ENCODE measurements at regions not wholly inside any gene's neighbourhood (a gene's known extent, or its start where the extent isn't known, plus 50 kb on each side); places are given as distances from the start of the nearest gene placed in this dataset.
A peak's percentile ranks its signal among the peaks of the same experiment; 100 is the strongest.

DNA sequence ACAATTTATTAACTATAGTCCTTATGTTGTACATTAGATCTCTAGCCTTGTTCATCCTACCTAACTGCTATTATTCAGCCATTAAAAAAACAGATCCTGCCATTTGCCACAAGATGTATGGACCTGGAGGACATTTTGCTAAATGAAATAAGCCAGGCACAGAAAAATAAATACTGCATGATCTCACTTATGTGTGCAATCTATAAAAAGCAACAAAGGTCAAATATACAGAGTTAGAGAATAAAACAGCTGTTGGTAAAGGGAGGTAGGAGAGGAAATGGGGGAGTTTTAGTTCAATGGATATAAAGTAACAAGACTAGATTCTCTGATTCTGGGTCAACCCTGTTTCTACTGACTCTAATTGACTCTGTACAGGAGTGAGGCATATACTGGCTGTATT, 103.3 kb upstream of the FAM9C start:
- Histone ChIP-seq H4K20me1 (ENCODE audit: insufficient read depth, low read length) (no peaks in the 10 kb centered on the region), H3K4me1 (ENCODE audit: insufficient read depth, low read length) (peaks cover 17% of the 10 kb centered on the region), H2AFZ (ENCODE audit: low read length) (no peak overlapping the region), H3K9me3 (ENCODE audit: low read depth, low read length) (no peaks in the 10 kb centered on the region), H3K27me3 (ENCODE audit: insufficient read depth, low read length) (no peaks in the 10 kb centered on the region), H3K4me3 (ENCODE audit: insufficient read depth, low read length) (no peak overlapping the region), H3K27ac (ENCODE audit: low read depth, low read length) (no peak overlapping the region), H3K36me3 (ENCODE audit: insufficient read depth, low read length) (no peaks in the 10 kb centered on the region), H3K4me2 (ENCODE audit: insufficient read depth, low read length) (no peak overlapping the region), H3K79me2 (ENCODE audit: insufficient read depth, low read length) (no peaks in the 10 kb centered on the region)
- no peak for TF ChIP-seq CTCF (IDR thresholded peaks at IDR 0.05; ENCODE audit: extremely low read depth, low read depth, low read length)
- no peak for DNase-seq (ENCODE audit: insufficient read length, low spot score, missing footprints)

DNA sequence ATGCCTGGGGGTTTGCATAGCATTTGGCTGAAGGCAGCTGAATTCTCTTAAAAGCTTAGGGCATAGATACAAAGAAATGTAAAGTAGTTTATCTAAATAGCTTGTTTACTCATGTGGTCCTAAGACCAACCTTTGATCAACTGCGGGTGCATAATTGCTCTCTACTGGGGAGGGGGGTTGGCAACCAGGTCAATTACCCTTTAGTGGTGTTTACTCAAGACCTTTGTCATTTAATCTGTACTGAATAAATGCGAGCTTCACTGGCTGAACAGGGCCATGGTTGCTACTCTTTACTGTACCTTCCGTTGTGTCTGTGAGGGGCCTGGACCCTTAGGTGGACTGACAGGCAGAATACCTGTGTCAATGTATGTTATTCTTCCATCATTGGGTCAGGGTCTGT, 102.7 kb upstream of the FAM9C start:
- no peak for DNase-seq (ENCODE audit: insufficient read length, low spot score, missing footprints)
- Histone ChIP-seq H2AFZ (ENCODE audit: low read length) (no peak overlapping the region), H3K27me3 (ENCODE audit: insufficient read depth, low read length) (no peaks in the 10 kb centered on the region), H3K9me3 (ENCODE audit: low read depth, low read length) (no peaks in the 10 kb centered on the region), H3K27ac (ENCODE audit: low read depth, low read length) (no peak overlapping the region), H4K20me1 (ENCODE audit: insufficient read depth, low read length) (no peaks in the 10 kb centered on the region), H3K4me1 (ENCODE audit: insufficient read depth, low read length) (peaks cover 15% of the 10 kb centered on the region), H3K4me3 (ENCODE audit: insufficient read depth, low read length) (no peak overlapping the region), H3K36me3 (ENCODE audit: insufficient read depth, low read length) (no peaks in the 10 kb centered on the region), H3K79me2 (ENCODE audit: insufficient read depth, low read length) (no peaks in the 10 kb centered on the region), H3K4me2 (ENCODE audit: insufficient read depth, low read length) (no peak overlapping the region)
- no peak for TF ChIP-seq CTCF (IDR thresholded peaks at IDR 0.05; ENCODE audit: extremely low read depth, low read depth, low read length)

- no peaks in the 10 kb centered on the region for H3K79me2 ChIP-seq (ENCODE audit: insufficient read depth, low read length)
- no peaks in the 10 kb centered on the region for H3K27me3 ChIP-seq (ENCODE audit: insufficient read depth, low read length)
- H3K27ac ChIP-seq (ENCODE audit: low read depth, low read length), result peak overlapping the region; percentile 52
- H4K20me1 ChIP-seq (ENCODE audit: insufficient read depth, low read length), result no peaks in the 10 kb centered on the region
- no peaks in the 10 kb centered on the region for H3K36me3 ChIP-seq (ENCODE audit: insufficient read depth, low read length)
- TF ChIP-seq CTCF (IDR thresholded peaks at IDR 0.05; ENCODE audit: extremely low read depth, low read depth, low read length), result no peak
- no peak overlapping the region for H2AFZ ChIP-seq (ENCODE audit: low read length)
- no peak overlapping the region for H3K4me3 ChIP-seq (ENCODE audit: insufficient read depth, low read length)
- no peaks in the 10 kb centered on the region for H3K9me3 ChIP-seq (ENCODE audit: low read depth, low read length)
- H3K4me1 ChIP-seq (ENCODE audit: insufficient read depth, low read length), result peaks cover 10% of the 10 kb centered on the region
- DNase-seq (ENCODE audit: insufficient read length, low spot score, missing footprints), result no peak
- H3K4me2 ChIP-seq (ENCODE audit: insufficient read depth, low read length), result peak overlapping the region; percentile 4
These were observed 100.7 kb upstream of the FAM9C start for GRCh38 chrX:13144927-13145655.

DNA sequence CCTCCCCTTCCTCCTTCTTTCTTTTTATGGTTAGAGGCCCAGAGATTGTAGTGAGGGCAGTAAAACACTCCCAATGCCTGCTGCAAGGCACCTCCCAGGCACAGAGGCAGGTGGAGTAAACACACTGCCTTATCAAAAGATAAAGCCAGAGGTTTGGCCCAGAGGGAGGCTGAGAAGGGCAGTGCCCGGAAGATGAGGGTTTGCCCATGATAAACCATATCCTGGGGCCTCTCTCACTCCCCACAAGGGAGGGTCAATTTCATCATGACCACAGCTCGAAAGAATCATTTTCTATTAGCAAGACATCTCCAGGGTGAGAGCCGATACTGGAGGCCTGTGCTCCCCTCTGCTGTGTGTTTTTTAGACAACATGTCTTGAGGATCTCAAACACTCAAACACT, 98.5 kb upstream of the FAM9C start:
- no peak overlapping the region for H3K4me2 ChIP-seq (ENCODE audit: insufficient read depth, low read length)
- peaks cover 10% of the 10 kb centered on the region for H3K4me1 ChIP-seq (ENCODE audit: insufficient read depth, low read length)
- H3K79me2 ChIP-seq (ENCODE audit: insufficient read depth, low read length), result no peaks in the 10 kb centered on the region
- H3K27me3 ChIP-seq (ENCODE audit: insufficient read depth, low read length), result no peaks in the 10 kb centered on the region
- no peak overlapping the region for H3K4me3 ChIP-seq (ENCODE audit: insufficient read depth, low read length)
- no peaks in the 10 kb centered on the region for H4K20me1 ChIP-seq (ENCODE audit: insufficient read depth, low read length)
- H3K36me3 ChIP-seq (ENCODE audit: insufficient read depth, low read length), result no peaks in the 10 kb centered on the region
- H2AFZ ChIP-seq (ENCODE audit: low read length), result peak overlapping the region; percentile 46
- H3K27ac ChIP-seq (ENCODE audit: low read depth, low read length), result no peak overlapping the region
- H3K9me3 ChIP-seq (ENCODE audit: low read depth, low read length), result no peaks in the 10 kb centered on the region
- TF ChIP-seq CTCF (IDR thresholded peaks at IDR 0.05; ENCODE audit: extremely low read depth, low read depth, low read length), result no peak
- DNase-seq (ENCODE audit: insufficient read length, low spot score, missing footprints), result no peak
